HG02870 (cell line): ENCODE measurements at regions not wholly inside any gene's neighbourhood (a gene's known extent, or its start where the extent isn't known, plus 50 kb on each side); places are given as distances from the start of the nearest gene placed in this dataset.

Source experiments
- ATAC-seq: cut with Tn5 transposase; IDR thresholded peaks from one replicate; pipeline ENCODE4 v1.9.1; 2021; ENCODE audit warnings: mild to moderate bottlenecking, moderate library complexity; ENCODE audit not compliant: unreplicated experiment

DNA sequence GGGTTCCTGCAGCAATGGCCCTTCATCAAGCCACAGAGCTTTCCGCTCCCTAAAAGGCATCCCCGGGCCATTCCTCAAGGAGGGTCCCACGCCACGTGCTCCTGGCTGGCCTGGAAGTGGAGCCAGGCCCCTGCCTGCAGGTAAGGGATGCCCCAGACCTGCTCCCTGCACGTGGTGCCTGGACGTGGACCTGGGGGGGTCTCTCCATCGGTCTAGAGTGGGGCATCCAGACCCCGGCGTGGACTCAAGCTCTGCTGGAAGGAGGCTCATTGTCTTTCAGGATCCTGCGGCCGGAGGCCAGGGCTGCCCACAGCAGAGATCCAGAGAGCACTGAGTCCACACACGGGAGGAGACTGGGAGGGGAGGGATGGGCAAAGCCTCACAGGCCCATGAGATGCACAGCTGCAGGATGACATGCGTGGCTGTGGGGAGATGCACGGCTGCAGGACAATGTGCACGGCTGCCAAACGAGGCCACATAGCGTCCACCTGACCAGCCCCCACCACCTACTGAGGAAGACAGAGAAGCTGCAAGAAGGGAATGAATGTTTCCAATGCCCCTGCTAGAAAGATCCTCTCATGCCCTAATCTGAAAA is 236.7 kb downstream of the BRD1 start:
- ATAC-seq, result no peak

DNA sequence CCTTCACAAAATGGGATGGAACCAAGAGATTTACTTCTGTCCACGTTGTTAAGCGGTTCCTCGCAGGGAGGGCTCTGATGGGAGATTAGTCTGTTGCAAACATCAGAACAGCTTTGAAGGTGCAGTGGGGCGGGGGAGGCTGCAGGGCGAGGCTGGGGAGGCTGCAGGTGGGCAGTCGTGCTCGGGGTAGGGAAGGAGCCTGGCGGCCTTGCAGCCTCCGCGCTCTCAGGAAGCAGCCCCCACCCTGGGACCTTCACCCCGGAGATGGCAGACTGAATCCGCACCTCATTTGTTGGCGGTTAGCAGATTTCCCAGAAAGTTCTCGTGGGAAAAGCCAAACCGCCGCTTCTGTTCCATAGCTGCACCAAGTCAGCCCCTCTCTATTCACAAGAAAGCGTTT is 237.3 kb downstream of the BRD1 start:
- ATAC-seq, result no peak

DNA sequence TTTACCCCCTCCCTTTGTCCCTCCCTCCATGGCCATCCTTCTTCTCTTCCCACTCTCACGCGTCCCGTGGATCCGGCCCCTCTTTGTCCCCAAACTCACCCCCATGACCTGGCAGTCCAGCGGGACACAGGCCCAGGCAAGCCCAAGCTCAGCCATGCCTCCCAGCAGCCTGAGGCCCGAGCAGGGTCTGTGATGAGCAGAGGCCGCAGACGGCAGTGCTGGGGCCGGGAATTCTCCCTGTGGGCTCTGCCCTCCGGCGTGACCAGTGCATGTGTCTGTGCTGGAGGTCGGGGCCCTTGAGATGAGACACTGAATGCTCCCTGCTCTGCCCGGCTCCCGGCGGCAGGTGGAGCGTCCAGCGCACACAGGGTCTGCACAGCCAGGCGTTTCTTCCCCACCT is 237.9 kb downstream of the BRD1 start:
- ATAC-seq, result no peak

DNA sequence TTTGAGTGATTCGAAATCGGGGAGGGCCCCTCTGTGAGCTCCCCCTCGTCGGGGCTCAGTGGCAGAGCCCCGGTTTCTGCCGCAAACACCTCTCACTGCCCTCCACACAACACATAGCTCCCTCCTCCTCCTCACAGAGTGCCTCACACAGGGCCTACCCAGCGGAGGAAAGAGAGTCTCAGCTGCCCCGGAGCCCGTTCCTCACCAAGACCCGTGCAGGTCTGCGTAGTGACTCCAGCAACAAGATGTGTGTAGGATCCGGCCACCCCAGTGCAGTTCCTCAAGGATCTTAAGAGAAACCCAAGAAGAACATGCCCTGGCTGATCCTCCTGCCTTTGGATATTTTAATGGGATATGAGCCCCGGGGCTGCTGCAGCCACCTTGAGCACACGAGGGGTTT is 238.4 kb downstream of the BRD1 start:
- ATAC-seq, result no peak

DNA sequence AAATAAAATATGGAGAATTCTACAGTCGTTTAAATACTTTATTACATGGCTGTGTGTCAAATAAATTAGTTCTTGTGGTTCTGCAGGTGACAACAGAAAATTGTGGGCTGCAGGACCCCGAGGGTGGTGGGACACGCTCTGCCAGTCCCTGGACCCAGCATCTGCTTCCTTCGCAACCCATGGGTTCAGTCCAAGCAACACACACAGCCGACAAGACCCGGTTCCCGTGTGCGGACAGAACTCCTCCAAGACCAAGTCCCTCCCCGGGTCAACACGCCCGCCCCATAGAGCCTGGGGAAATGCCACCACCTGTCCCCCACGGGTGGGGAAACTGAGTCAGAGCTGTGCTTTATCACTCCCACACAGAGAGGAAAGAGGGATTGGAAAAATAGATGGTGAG is 238.9 kb downstream of the BRD1 start:
- no peak for ATAC-seq

DNA sequence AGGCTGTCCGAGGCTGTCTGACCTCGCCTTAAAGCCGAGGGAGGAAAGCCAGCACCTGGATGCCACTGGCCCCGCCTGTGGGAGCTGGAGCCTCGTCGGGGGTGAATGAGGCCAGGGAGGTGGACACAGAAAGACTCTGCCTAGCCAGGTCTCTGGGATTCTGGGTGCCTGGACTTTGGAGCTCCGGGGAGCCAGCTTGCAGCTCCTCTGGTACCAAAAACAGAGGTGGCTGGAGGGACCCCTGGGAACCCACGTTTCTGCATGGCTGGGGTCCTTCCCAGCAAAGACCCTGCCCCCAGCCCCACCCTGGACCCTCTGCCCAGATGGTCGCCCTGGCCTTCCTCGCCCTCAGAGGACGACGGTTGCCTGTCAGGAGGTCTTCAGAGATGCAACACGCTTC is 239.7 kb downstream of the BRD1 start:
- no peak for ATAC-seq

DNA sequence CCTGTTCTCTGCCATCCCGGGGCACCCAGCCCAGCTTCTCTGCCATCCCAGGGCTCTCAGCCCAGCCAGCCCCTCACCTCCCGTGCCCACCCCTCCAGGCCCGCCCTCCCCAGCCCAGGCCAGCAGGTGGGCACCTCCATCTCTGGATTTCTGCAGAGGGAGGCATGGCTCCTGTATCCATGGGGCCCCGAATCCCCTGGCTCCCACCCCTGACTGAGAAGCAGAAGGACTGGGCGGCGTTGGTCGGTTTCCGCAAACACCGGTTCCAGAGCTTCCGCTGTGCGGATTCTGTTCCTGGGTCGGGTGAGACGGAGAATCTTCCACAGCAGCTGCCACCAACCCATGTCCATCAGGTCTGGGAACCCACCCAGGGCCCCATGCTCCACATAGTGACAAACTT is 240.3 kb downstream of the BRD1 start:
- no peak for ATAC-seq

DNA sequence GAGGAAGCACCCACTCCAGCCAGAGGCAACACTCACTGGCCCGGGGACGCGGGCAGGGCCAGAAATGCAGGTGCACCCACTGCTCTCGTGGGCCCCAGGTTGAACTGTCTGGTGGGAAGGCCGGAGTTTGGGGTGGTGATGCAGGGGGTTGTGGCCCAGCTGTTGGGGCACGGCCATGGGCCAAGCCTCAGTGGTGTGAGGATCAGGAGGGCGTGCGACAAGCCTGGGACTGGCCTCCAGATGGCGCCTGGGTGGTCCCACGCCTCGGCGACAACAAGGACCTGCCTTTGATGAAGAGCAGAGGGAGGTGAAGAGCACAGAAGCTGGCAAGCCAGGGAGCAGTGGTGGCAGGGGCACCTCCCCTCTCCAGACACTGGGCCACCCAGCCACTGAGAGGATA is 240.8 kb downstream of the BRD1 start:
- ATAC-seq, result no peak

DNA sequence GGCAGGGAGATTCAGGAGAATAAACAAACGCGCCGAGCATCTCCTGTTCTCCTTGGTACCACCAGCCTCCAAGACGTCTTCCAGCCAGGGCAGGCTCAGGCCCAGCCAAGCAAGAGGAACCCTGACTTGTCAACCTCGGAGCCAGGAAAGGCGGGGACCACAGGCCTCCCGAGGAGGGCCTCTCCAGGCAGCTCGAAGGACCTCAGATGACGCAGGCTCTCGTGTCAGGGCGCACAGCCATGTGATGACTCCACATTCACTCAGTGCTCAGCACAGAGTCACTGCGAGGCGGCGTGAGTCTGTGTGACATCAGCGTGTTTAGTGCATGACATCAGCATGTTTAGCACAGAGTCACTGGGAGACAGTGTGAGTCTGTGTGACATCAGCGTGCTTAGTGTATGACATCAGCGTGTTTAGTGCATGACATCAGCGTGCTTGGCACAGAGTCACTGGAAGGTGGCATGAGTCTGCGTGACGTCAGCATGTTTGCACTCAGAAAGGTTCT is 241.4 kb downstream of the BRD1 start:
- ATAC-seq, result no peak

DNA sequence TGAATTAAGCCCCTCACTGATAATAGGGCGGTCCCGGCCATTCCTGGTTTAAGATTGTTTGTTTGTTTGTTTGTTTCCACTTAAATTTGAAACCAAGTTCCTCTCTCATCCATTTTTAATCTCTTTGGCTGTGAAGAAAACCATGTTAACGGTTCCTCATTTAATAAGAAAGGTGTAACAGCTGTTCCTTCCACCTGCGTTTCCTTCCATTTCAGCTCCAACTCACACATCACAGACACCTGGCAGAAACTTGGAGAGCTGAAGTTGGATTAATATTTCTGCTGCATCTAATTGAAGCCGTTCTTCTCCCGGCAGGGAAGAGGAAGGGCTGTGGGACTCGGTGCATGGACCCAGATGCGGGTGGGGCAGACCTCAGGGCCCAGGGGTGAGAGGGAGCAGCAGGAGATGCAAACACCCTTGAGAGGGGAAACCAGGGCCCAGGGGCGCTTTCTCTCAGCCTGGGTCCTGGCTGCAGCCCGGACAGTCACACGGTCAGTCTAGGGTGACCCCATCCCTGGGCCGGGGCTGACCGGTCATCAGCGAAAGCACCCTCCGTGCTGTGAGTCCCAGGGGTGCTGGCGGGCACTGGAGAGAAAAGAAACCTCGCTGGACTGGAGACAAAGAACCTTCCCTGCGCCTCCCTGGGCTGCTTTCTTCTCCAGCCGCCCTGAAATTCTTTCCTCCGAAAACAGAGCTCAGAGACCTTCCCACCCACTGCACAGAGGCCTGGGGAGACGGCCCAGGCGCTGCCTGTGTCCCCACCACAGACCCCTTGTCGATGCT is 242.0 kb downstream of the BRD1 start:
- no peak for ATAC-seq

DNA sequence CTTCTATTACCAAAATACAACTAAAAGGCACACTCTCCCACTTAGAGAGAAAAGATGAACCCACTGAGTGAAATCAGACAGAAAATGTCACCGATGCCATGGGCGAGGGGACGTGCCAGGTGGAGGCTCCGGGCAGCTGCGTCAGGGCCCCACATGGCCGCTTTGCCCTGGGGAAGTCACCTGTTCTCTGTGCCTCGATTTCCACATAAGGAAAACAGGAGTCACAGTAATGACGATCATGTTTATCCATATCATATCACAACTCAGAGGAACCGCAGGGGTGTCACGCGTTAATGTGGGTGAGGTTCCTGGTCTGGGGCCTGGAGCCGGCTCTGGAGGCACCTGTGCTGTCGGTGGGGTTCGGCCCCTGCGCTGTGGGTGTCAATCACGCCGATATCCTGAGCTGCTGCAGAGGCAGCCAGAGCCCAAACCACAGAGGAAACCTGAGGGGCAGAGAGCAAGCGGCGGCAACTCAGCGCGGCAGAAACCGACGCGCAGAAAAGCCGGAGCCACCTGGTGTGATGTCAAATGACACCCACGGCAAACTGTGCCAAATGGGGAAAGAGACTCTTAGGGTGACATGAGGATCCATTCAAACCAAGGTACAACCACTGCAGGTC is 243.7 kb downstream of the BRD1 start:
- ATAC-seq, result no peak

DNA sequence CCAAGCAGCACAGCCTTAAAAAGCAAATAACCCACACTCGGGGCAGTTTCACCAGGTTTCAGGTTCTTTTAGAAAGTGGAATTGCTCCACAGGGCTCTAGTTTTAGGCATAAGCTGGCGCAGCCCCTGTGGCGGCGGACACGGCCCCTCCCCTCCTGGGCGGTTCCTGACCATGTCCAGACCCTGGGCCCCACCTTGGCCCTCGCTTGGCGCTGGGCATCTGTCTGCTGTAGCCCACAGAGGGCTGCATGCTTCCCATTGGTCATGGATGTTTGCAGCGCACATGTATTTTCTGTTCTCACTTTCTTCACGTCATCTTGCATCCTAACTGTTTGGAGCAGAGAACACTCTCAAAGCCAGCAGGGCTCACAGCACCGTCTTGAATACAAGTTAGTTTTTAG is 244.3 kb downstream of the BRD1 start:
- ATAC-seq, result no peak

DNA sequence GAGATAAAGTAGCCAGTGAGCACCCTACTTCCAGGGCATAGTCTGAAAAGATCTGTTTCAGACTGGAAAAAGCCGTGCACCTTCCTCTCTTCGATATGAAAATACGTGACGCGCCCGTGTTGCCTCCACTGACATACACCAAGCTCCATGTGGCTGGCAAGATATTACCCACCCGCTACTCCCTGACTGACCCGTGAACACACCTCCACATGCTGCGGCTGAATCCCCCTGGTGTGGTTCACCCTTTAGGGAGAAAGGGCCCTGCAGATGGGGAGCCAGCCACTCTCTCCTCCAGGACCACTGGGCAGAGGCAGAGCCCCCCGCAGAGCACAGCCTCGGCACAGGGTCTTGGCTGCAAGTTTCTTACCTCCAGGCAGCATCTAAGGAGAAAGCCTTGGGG is 245.0 kb downstream of the BRD1 start:
- no peak for ATAC-seq

DNA sequence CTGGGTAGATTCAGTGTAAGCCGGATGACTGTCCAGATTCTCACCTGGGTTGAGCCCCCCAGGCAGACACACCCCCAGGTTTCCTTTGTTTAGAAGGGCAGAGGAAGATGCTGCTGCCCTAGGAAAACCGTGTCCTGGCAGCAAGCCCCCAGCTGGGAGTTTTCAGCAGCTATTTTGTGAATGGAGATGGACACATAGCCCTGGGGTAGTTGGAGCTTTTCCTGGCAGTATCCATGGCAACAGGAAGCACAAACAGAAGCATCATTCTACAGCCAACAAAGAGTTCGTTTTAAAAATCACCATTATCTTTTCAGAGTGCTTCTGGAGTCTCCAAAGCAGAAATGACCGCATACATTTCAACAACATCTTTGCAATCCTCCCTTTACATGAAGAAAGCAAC is 245.5 kb downstream of the BRD1 start:
- ATAC-seq, result no peak

DNA sequence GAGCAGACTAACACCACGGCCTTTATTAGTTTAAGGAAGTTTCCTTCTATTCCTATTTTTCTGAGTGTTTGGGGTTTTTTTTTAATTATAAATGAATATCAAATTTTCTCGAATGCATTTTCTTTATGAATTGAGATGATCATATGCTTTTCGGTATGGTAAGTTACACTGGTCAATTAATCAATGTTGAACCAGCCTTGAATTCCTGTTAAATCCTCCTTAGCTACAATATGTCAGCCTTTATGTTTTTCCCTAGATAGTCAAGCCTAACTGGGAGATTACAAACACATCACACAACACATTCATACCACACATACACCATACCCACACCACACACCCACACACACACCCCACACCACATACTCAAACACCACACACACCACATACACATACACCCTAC is 247.6 kb downstream of the BRD1 start:
- no peak for ATAC-seq

DNA sequence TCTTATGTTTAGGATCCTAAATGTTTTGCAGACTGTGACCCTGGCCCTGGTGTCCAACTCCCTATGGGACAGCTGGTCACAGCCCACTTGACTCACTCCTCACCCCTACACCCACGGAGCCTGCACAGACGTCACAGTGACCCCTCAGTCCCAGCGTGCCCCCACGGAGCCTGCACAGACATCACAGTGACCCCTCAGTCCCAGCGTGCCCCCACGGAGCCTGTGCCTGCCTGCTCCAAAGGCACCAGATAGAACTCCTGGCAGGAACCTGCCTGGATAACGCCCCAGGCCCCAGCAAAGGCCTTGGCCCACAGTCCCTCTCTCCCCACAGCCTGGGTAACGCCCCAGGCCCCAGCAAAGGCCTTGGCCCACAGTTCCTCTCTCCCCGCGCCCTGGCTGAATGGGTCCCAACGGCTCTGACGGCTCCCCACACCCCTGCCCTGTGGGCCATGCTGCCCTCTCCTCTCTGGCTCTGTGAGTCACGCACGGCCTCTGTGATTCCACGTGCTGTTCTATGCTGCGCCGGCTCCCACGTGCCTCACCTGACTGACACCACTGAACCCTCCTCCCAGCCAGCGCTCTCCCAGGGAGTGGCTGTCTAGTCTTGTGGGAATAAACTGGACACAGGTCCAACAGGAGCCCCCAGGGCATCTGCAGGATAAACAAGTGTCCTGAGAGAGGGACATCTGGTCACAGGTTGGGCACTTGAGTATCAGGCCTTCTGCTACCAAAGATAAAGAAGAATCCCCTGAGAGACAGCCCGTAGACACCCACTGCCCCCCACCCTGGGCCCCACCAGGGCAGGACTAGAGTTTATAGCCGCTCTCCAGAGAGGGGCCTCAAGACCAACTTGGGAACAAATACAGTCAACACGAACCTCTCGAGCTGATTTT is 250.3 kb downstream of the BRD1 start:
- ATAC-seq, result no peak

DNA sequence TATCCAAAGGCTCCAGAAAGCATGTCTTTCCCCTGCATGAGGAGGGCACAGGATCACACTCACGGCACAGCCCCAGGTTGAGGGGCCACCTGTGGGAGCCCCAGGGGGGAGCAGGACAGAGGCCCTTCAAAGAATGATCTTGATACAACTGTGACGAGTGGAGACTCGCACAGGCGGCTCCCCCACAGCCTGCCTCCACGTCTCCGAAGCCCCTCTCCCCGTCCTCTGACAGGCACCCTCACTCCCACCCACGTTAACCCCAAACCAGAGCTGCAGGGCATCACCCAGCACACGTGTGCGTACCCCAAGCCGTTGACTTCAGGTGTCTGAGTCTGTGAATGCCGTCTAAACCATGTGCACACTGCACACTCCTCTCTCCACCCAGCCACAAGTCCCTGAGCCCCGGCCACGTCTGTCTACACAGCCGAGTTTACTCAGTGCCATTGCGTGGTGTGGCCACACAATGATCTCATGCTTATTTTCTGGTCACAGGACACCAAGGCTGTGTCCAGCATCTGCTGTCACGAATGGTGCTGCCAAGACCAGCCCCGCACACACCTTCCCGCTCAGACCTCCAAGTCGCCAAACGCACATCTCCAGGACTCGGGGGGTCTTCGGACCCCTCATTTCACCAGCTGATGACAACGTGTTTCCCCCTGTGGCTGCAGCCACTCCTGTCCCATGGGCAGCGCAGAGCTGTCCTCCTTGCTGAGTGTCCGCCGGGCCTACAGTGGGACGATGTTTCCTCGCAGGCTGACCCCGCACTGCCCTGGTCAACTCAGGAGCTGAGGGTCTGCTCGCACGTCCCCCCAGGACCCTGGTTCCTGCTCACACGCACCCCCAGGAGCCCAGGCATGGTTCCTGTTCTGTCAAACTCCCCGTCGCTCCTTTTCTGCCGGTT is 251.2 kb downstream of the BRD1 start:
- ATAC-seq, result no peak

DNA sequence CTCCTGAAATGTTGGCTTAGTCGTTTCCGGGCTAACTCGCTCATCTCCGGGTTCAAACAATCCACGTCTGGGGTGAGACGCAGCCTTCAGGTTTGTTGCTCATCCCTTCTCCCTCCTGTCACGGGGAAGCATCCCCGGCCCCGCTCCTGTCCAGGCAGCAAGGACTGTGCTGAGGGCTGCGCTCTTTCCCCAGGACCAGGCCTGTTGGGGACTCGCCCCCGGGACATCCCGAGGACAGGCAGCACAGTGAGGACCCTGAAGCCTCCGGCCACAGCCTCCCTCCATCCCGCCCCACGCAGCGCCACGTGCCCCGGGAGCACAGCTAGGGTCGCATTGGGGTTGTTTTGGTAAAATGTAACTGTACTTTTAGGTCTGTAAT is 252.0 kb downstream of the BRD1 start:
- no peak for ATAC-seq

DNA sequence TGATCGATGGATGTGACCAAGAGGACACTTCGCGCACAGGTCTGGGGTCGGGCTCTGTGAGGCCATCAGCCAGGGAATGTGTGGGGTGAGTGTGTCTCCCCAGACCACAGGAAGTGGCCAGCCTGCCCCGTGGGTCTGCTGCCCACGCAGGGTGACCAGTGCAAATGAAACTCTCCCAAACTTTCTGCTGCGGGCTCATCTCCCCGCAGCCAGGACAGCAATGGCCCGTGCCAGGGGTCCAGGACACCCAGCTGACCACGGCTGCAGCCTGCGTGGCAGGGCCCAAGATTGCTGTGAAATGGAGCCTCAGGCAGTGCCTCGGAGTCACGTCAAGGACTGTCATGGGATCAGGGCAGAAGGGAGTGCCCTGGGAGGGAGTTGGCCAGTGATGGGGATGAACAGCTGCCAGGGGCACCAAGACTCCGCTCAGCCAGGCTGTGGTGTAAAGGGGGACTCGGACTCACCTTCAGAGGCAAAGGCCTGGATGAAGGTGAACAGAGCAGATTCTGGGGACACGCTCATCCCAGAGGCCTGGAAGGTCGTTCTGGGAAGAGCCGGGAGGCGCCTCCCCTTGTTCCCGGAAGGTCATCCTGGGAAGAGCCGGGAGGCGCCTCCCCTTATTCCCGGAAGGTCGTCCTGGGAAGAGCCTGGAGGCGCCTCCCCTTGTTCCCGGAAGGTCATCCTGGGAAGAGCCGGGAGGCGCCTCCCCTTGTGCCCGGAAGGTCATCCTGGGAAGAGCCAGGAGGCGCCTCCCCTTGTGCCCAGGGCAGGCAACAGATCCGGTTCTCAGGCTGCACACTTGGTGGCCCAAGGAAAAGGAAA is 252.6 kb downstream of the BRD1 start:
- no peak for ATAC-seq
